ENCODE measurements at regions not wholly inside any gene's neighbourhood (a gene's known extent, or its start where the extent isn't known, plus 50 kb on each side); places are given as distances from the start of the nearest gene placed in this dataset.

GRCh38 chr7:27399791-27400567, 157.4 kb downstream of the EVX1 start:
- H3K9me2 ChIP-seq (ENCODE audit: insufficient read depth, low read length), result no peaks in the 10 kb centered on the region
- H3K9me3 ChIP-seq (ENCODE audit: low read length), result no peaks in the 10 kb centered on the region
- no peak for TF ChIP-seq POLR2AphosphoS5 (IDR thresholded peaks at IDR 0.05)
- no peak for TF ChIP-seq EP300 (conservative IDR thresholded peaks at IDR 0.05; ENCODE audit: poor library complexity, severe bottlenecking)
- TF ChIP-seq RAD21 (conservative IDR thresholded peaks at IDR 0.05), result no peak
- TF ChIP-seq, protein P1, sequence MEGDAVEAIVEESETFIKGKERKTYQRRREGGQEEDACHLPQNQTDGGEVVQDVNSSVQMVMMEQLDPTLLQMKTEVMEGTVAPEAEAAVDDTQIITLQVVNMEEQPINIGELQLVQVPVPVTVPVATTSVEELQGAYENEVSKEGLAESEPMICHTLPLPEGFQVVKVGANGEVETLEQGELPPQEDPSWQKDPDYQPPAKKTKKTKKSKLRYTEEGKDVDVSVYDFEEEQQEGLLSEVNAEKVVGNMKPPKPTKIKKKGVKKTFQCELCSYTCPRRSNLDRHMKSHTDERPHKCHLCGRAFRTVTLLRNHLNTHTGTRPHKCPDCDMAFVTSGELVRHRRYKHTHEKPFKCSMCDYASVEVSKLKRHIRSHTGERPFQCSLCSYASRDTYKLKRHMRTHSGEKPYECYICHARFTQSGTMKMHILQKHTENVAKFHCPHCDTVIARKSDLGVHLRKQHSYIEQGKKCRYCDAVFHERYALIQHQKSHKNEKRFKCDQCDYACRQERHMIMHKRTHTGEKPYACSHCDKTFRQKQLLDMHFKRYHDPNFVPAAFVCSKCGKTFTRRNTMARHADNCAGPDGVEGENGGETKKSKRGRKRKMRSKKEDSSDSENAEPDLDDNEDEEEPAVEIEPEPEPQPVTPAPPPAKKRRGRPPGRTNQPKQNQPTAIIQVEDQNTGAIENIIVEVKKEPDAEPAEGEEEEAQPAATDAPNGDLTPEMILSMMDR (IDR thresholded peaks at IDR 0.05; ENCODE audit: poor library complexity, severe bottlenecking), result no peak
- TF ChIP-seq MXI1 (conservative IDR thresholded peaks at IDR 0.05; ENCODE audit: poor library complexity, severe bottlenecking), result no peak

GRCh38 chr7:27405780-27406179, 163.2 kb downstream of the EVX1 start:
- no peak overlapping the region for H3K9ac ChIP-seq (ENCODE audit: low read length)
- no peaks in the 10 kb centered on the region for H4K20me1 ChIP-seq (ENCODE audit: insufficient read depth)
- H3K79me2 ChIP-seq (replicated peaks; ENCODE audit: insufficient read depth, low read length), result no peaks in the 10 kb centered on the region
- H3K27me3 ChIP-seq (ENCODE audit: insufficient read depth, low read depth, low read length), result no peaks in the 10 kb centered on the region
- H3K27ac ChIP-seq (ENCODE audit: low read length), result no peak overlapping the region
- TF ChIP-seq SMC3 (conservative IDR thresholded peaks at IDR 0.05; ENCODE audit: poor library complexity) (no peak), TAF1 (IDR thresholded peaks at IDR 0.05; ENCODE audit: low read depth) (no peak), EZH2 (IDR thresholded peaks at IDR 0.05; ENCODE audit: borderline replicate concordance, insufficient read depth, low read length, poor library complexity, severe bottlenecking) (no peak), MXI1 (conservative IDR thresholded peaks at IDR 0.05; ENCODE audit: poor library complexity, severe bottlenecking) (no peak), POLR2AphosphoS5 (IDR thresholded peaks at IDR 0.05) (no peak), EP300 (conservative IDR thresholded peaks at IDR 0.05; ENCODE audit: poor library complexity, severe bottlenecking) (no peak), RAD21 (conservative IDR thresholded peaks at IDR 0.05) (no peak)
- TF ChIP-seq, protein P2, sequence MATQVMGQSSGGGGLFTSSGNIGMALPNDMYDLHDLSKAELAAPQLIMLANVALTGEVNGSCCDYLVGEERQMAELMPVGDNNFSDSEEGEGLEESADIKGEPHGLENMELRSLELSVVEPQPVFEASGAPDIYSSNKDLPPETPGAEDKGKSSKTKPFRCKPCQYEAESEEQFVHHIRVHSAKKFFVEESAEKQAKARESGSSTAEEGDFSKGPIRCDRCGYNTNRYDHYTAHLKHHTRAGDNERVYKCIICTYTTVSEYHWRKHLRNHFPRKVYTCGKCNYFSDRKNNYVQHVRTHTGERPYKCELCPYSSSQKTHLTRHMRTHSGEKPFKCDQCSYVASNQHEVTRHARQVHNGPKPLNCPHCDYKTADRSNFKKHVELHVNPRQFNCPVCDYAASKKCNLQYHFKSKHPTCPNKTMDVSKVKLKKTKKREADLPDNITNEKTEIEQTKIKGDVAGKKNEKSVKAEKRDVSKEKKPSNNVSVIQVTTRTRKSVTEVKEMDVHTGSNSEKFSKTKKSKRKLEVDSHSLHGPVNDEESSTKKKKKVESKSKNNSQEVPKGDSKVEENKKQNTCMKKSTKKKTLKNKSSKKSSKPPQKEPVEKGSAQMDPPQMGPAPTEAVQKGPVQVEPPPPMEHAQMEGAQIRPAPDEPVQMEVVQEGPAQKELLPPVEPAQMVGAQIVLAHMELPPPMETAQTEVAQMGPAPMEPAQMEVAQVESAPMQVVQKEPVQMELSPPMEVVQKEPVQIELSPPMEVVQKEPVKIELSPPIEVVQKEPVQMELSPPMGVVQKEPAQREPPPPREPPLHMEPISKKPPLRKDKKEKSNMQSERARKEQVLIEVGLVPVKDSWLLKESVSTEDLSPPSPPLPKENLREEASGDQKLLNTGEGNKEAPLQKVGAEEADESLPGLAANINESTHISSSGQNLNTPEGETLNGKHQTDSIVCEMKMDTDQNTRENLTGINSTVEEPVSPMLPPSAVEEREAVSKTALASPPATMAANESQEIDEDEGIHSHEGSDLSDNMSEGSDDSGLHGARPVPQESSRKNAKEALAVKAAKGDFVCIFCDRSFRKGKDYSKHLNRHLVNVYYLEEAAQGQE (IDR thresholded peaks at IDR 0.05; ENCODE audit: borderline replicate concordance), result no peak
- TF ChIP-seq, protein P1 (IDR thresholded peaks at IDR 0.05; ENCODE audit: poor library complexity, severe bottlenecking), result no peak
- no peaks in the 10 kb centered on the region for H3K9me3 ChIP-seq (ENCODE audit: low read length)
- H2AFZ ChIP-seq (ENCODE audit: low read depth, low read length), result no peak overlapping the region
- no peak overlapping the region for H3K4me3 ChIP-seq (ENCODE audit: low read length)
- H3K9me2 ChIP-seq (ENCODE audit: insufficient read depth, low read length), result no peaks in the 10 kb centered on the region
- H3K36me3 ChIP-seq (ENCODE audit: insufficient read depth, low read length), result no peaks in the 10 kb centered on the region
- H3F3A ChIP-seq (ENCODE audit: insufficient read depth, low read length, poor library complexity, severe bottlenecking), result no peaks in the 10 kb centered on the region
- no peak overlapping the region for H3K4me2 ChIP-seq (ENCODE audit: low read length)

More at GRCh38 chr7:27399791-27400567, 157.4 kb downstream of the EVX1 start:
- no peak overlapping the region for H3K27ac ChIP-seq (ENCODE audit: low read length)
- no peaks in the 10 kb centered on the region for H3K36me3 ChIP-seq (ENCODE audit: insufficient read depth, low read length)
- no peak overlapping the region for H3K9ac ChIP-seq (ENCODE audit: low read length)
- no peaks in the 10 kb centered on the region for H3F3A ChIP-seq (ENCODE audit: insufficient read depth, low read length, poor library complexity, severe bottlenecking)
- no peak overlapping the region for H2AFZ ChIP-seq (ENCODE audit: low read depth, low read length)
- H4K20me1 ChIP-seq (ENCODE audit: insufficient read depth), result no peaks in the 10 kb centered on the region
- H3K27me3 ChIP-seq (ENCODE audit: insufficient read depth, low read depth, low read length), result no peaks in the 10 kb centered on the region
- no peak overlapping the region for H3K4me2 ChIP-seq (ENCODE audit: low read length)
- H3K79me2 ChIP-seq (replicated peaks; ENCODE audit: insufficient read depth, low read length), result no peaks in the 10 kb centered on the region
- no peak overlapping the region for H3K4me3 ChIP-seq (ENCODE audit: low read length)
